Sigmoid colon (tissue), 6 donors: ENCODE measurements at regions not wholly inside any gene's neighbourhood (a gene's known extent, or its start where the extent isn't known, plus 50 kb on each side); places are given as distances from the start of the nearest gene placed in this dataset.

Experiments used
- DNase-seq: peaks from one replicate; pipeline ENCODE4 v3.0.0-alpha.2; 2019
- H3K27ac ChIP-seq, 4 donors: fragments of 200-600 bp; sonication (generic); one replicate each; pipeline ENCODE4 v1.5.1; 2016 to 2019; ENCODE audit warnings: mild to moderate bottlenecking in 1 of 4
- H3K27me3 ChIP-seq, 3 donors: fragments of 200-600 bp; sonication (generic); one replicate each; pipeline ENCODE4 v1.5.1; 2019; ENCODE audit warnings: mild to moderate bottlenecking in 1 of 3
- H3K36me3 ChIP-seq, 4 donors: fragments of 200-600 bp; sonication (generic); one replicate each; pipeline ENCODE4 v1.5.1; 2016 to 2019
- H3K4me1 ChIP-seq, 4 donors: fragments of 200-600 bp; sonication (generic); one replicate each; pipeline ENCODE4 v1.5.1; 2017 to 2019
- H3K4me3 ChIP-seq, 4 donors: fragments of 200-600 bp; sonication (generic); one replicate each; pipeline ENCODE4 v1.5.1; 2017 to 2019; ENCODE audit warnings: mild to moderate bottlenecking in 2 of 4, moderate library complexity in 1 of 4
- H3K9me3 ChIP-seq, 4 donors: fragments of 200-600 bp in 3 of 4; sonication (generic) in 3 of 4; one replicate each; pipeline versions ENCODE4 v1.5.1 to v1.6.1; 2013 to 2019
- EP300 ChIP-seq, 4 donors: sonication (generic); formaldehyde crosslinking; IDR thresholded peaks; one replicate each; pipeline ENCODE4 v1.6.1; 2017; ENCODE audit warnings: antibody characterized with exemption in 4 of 4
- POLR2A ChIP-seq, 2 donors: fragments of 450-650 bp; IDR thresholded peaks; one replicate each; pipeline ENCODE4 v1.6.1; 2016; ENCODE audit warnings: antibody characterized with exemption in 2 of 2, mild to moderate bottlenecking in 2 of 2, moderate library complexity in 2 of 2
- POLR2AphosphoS5 ChIP-seq, 4 donors: sonication (generic); formaldehyde crosslinking; IDR thresholded peaks; one replicate each; pipeline ENCODE4 v1.6.1; 2017; ENCODE audit warnings: antibody characterized with exemption in 4 of 4
- WGBS, 2 donors: extraction: QIAGEN DNeasy Blood & Tissue Kit; methylation state at CpG; one replicate each; pipeline ENCODE4 v1.1.7; 2013; 5-methylcytosine and 5-hydroxymethylcytosine counted together
- intact Hi-C: fragments of 100-400 bp; cut with DNase I; formaldehyde crosslinking; loops from one replicate; pipeline ENCODE4 v1.15.1; 2023
- TF ChIP-seq, protein P1 (sequence below), 4 experiments: fragments of 450-650 bp in 3 of 4; fragments of 200-600 bp in 1 of 4; IDR thresholded peaks; one replicate each; pipeline ENCODE4 v1.5.1; 2016 to 2019; ENCODE audit warnings: antibody characterized with exemption in 4 of 4, mild to moderate bottlenecking in 3 of 4, moderate library complexity in 2 of 4
- donor health status: healthy with polysubstance abuse.
- donor health status: healthy.

DNA sequence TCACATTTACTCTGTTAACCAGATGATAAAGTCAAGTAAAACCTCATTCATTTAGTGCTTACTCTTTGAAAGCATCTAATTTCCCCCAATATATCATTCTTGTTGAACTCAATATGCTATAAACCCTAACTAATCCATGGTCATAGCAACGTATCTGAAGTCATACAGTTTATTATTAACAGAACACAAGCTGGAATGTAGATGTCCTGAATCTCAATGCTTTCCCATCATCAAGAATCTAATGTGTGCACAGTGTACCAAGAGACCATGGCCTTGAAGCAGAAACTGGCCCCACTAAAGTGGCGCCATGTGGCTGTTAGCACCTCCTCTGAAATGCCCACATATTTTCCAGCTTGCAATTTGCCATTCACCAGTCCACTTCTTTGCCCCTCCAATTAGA, 245.8 kb downstream of the SOX9 start:
- TF ChIP-seq POLR2AphosphoS5 (IDR thresholded peaks at IDR 0.05) (no peak), POLR2A (IDR thresholded peaks at IDR 0.05) (no peak), EP300 (IDR thresholded peaks at IDR 0.05) (no peak)
- TF ChIP-seq, protein P1, sequence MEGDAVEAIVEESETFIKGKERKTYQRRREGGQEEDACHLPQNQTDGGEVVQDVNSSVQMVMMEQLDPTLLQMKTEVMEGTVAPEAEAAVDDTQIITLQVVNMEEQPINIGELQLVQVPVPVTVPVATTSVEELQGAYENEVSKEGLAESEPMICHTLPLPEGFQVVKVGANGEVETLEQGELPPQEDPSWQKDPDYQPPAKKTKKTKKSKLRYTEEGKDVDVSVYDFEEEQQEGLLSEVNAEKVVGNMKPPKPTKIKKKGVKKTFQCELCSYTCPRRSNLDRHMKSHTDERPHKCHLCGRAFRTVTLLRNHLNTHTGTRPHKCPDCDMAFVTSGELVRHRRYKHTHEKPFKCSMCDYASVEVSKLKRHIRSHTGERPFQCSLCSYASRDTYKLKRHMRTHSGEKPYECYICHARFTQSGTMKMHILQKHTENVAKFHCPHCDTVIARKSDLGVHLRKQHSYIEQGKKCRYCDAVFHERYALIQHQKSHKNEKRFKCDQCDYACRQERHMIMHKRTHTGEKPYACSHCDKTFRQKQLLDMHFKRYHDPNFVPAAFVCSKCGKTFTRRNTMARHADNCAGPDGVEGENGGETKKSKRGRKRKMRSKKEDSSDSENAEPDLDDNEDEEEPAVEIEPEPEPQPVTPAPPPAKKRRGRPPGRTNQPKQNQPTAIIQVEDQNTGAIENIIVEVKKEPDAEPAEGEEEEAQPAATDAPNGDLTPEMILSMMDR (IDR thresholded peaks at IDR 0.05): no peak
- no peak overlapping the region for H3K4me3 ChIP-seq
- H3K4me1 ChIP-seq: peaks cover 0 to 7% (median 0%) of the 10 kb centered on the region in 4 donors
- H3K27ac ChIP-seq: no peak overlapping the region
- 82 to 89% methylated on average over 2 of the region's 2 CpGs for WGBS, 2 donors
- H3K27me3 ChIP-seq: no peaks in the 10 kb centered on the region
- H3K9me3 ChIP-seq: no peaks in the 10 kb centered on the region
- DNase-seq: no peak
- H3K36me3 ChIP-seq: no peaks in the 10 kb centered on the region
- intact Hi-C loops: no loop called here

DNA sequence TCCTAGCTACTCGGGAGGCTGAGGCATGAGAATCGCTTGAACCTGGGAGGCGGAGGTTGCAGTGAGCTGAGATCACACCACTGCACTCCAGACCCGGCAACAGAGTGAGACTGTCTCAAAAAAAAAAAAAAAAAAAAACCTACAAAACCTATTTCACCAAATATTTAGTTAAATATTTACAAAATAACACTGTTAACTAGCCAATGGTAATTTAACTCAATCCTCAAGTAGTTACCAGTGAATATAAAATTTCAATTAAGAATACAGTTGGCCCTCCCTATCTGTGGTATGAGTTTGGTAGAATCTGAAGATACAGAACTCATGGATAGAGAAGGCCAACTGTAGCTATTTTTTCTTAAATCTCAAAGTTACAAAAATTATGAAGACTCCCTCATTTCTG, 247.4 kb downstream of the SOX9 start:
- Histone ChIP-seq H3K36me3 (no peaks in the 10 kb centered on the region), H3K27ac (no peak overlapping the region), H3K4me3 (no peak overlapping the region), H3K27me3 (no peaks in the 10 kb centered on the region), H3K9me3 (no peaks in the 10 kb centered on the region), H3K4me1 (peaks cover 0 to 7% (median 0%) of the 10 kb centered on the region in 4 donors)
- DNase-seq: no peak
- WGBS, 2 donors: 70 to 73% methylated on average over 4 of the region's 4 CpGs
- intact Hi-C loops: no loop called here
- TF ChIP-seq, protein P1 (IDR thresholded peaks at IDR 0.05): no peak
- TF ChIP-seq EP300 (IDR thresholded peaks at IDR 0.05) (no peak), POLR2AphosphoS5 (IDR thresholded peaks at IDR 0.05) (no peak), POLR2A (IDR thresholded peaks at IDR 0.05) (no peak)

DNA sequence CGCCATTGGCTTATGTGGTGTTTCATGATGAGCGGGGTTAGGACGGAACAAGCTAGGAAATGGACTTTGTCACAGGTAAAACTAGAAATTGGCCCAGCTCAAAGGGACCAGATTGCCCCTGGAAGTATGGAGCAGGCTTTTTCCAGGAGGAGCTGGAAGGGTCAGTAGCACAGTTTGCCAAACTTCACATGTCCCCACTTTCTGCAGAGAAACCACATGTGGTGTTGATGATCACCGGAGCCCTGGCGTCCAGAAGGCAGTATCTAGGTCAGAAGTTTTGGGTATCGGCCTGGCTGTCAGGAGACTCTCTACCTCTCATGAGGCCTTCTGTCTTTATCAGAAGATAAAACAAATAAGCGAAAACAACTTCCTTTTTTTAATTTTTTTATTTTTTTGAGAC, 248.5 kb downstream of the SOX9 start:
- Histone ChIP-seq H3K4me1 (peaks cover 0 to 14% (median 0%) of the 10 kb centered on the region in 4 donors), H3K4me3 (no peak overlapping the region), H3K36me3 (no peaks in the 10 kb centered on the region), H3K27me3 (no peaks in the 10 kb centered on the region), H3K9me3 (no peaks in the 10 kb centered on the region), H3K27ac (no peak overlapping the region)
- WGBS, 2 donors: 94 to 95% methylated on average over 7 of the region's 7 CpGs
- TF ChIP-seq EP300 (IDR thresholded peaks at IDR 0.05) (no peak), POLR2A (IDR thresholded peaks at IDR 0.05) (no peak), POLR2AphosphoS5 (IDR thresholded peaks at IDR 0.05) (no peak)
- TF ChIP-seq, protein P1 (IDR thresholded peaks at IDR 0.05): no peak
- DNase-seq: no peak
- intact Hi-C loops: no loop called here

DNA sequence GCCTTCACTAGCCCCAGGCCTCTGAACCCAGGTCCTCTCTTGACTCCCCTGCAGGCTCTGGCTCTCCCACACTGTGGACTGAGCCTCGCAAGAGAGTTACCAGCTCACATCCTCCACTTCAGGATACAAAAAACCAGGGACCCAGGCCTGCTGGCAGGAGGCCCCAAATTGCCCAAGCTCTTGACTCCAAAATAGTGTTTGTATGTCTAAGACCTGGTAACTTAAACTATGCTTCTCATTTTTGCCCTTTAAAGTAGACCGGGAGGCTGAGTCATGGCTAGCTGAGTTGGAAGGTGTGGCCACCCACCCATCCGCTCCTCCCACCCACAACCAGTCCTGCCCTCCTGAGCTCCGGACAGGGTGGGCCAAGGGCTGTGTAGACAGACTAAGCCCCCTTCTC, 250.0 kb downstream of the SOX9 start:
- Histone ChIP-seq H3K4me1 (peaks cover 0 to 14% (median 0%) of the 10 kb centered on the region in 4 donors), H3K4me3 (no peak overlapping the region), H3K36me3 (no peaks in the 10 kb centered on the region), H3K27me3 (no peaks in the 10 kb centered on the region), H3K27ac (no peak overlapping the region), H3K9me3 (no peaks in the 10 kb centered on the region)
- no peak for TF ChIP-seq POLR2AphosphoS5 (IDR thresholded peaks at IDR 0.05)
- no peak for TF ChIP-seq EP300 (IDR thresholded peaks at IDR 0.05)
- TF ChIP-seq, protein P1 (IDR thresholded peaks at IDR 0.05): no peak
- TF ChIP-seq POLR2A (IDR thresholded peaks at IDR 0.05): no peak
- intact Hi-C loops: no loop called here
- DNase-seq: no peak
- WGBS, 2 donors: 82 to 85% methylated on average over 4 of the region's 4 CpGs

DNA sequence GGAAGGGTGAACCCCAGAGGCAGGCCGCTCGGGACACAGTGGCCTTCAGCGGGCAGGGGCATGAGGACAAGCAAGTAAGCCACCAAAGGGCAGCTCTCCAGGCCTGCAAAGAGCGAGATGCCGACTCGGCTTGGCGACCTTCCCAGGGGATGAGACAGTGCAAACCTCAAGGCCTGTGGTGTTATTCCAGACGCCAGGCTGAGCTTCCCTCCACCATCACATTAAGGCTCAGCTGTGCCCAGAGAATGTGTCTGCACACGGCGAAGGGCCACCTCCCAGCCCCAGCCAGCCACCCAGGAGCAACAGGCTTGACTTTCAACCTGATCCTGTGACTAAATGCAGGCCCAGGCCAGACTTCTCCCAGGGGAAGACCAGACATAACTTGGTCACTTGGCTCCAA, 251.4 kb downstream of the SOX9 start:
- 93 to 94% methylated on average over 10 of the region's 10 CpGs for WGBS, 2 donors
- no peak for TF ChIP-seq POLR2A (IDR thresholded peaks at IDR 0.05)
- TF ChIP-seq EP300 (IDR thresholded peaks at IDR 0.05): no peak
- no peak for TF ChIP-seq POLR2AphosphoS5 (IDR thresholded peaks at IDR 0.05)
- TF ChIP-seq, protein P1 (IDR thresholded peaks at IDR 0.05): no peak
- intact Hi-C loops: no loop called here
- H3K4me3 ChIP-seq: no peak overlapping the region
- no peak overlapping the region for H3K27ac ChIP-seq
- peaks cover 0 to 14% (median 0%) of the 10 kb centered on the region in 4 donors for H3K4me1 ChIP-seq
- H3K36me3 ChIP-seq: no peaks in the 10 kb centered on the region
- H3K27me3 ChIP-seq: no peaks in the 10 kb centered on the region
- no peak for DNase-seq
- no peaks in the 10 kb centered on the region for H3K9me3 ChIP-seq
